ENCODE measurements at regions not wholly inside any gene's neighbourhood (a gene's known extent, or its start where the extent isn't known, plus 50 kb on each side); places are given as distances from the start of the nearest gene placed in this dataset.
A peak's percentile ranks its signal among the peaks of the same experiment; 100 is the strongest.
"Not testable (repeated sequence)": the region's sequence is repeated elsewhere in the genome, so short reads cannot be mapped to it uniquely, and the experiment has no call there.

GRCh38 chr3:56951366-56951765, 109.1 kb upstream of the SPATA12 start:
- DNase-seq (ENCODE audit: low read depth): no peak
- H3K4me3 ChIP-seq (ENCODE audit: low read depth, low read length): no peak overlapping the region
- no peak for TF ChIP-seq MYC (IDR thresholded peaks at IDR 0.05; ENCODE audit: low read depth, low read length)
- no peak for TF ChIP-seq CTCF (IDR thresholded peaks at IDR 0.05; ENCODE audit: low read depth, low read length)
- TF ChIP-seq POLR2A (IDR thresholded peaks at IDR 0.05; ENCODE audit: extremely low read depth, insufficient read length): no peak
- no peak for TF ChIP-seq MAX (IDR thresholded peaks at IDR 0.05; ENCODE audit: low read depth, low read length)

- not testable (repeated sequence) for DNase-seq (ENCODE audit: low read depth); H3K4me3 ChIP-seq (ENCODE audit: low read depth, low read length)
Measured at GRCh38 chr3:56945378-56945777, 115.1 kb upstream of the SPATA12 start.

- DNase-seq (ENCODE audit: low read depth): no peak
- no peak overlapping the region for H3K4me3 ChIP-seq (ENCODE audit: low read depth, low read length)
- TF ChIP-seq MYC (IDR thresholded peaks at IDR 0.05; ENCODE audit: low read depth, low read length) (no peak), POLR2A (IDR thresholded peaks at IDR 0.05; ENCODE audit: extremely low read depth, insufficient read length) (no peak), MAX (IDR thresholded peaks at IDR 0.05; ENCODE audit: low read depth, low read length) (no peak), CTCF (IDR thresholded peaks at IDR 0.05; ENCODE audit: low read depth, low read length) (no peak)
Measured at GRCh38 chr3:56942523-56942922, 117.9 kb upstream of the SPATA12 start.

GRCh38 chr3:56940976-56941375, 119.5 kb upstream of the SPATA12 start:
- TF ChIP-seq POLR2A (IDR thresholded peaks at IDR 0.05; ENCODE audit: extremely low read depth, insufficient read length): no peak
- TF ChIP-seq MAX (IDR thresholded peaks at IDR 0.05; ENCODE audit: low read depth, low read length): peak; percentile 35
- DNase-seq (ENCODE audit: low read depth): peak; percentile 42

GRCh38 chr3:56940321-56940720, 120.1 kb upstream of the SPATA12 start:
- TF ChIP-seq POLR2A (IDR thresholded peaks at IDR 0.05; ENCODE audit: extremely low read depth, insufficient read length): no peak
- TF ChIP-seq MAX (IDR thresholded peaks at IDR 0.05; ENCODE audit: low read depth, low read length): no peak
- no peak for TF ChIP-seq MYC (IDR thresholded peaks at IDR 0.05; ENCODE audit: low read depth, low read length)
- TF ChIP-seq CTCF (IDR thresholded peaks at IDR 0.05; ENCODE audit: low read depth, low read length): no peak
- H3K4me3 ChIP-seq (ENCODE audit: low read depth, low read length): no peak overlapping the region
- no peak for DNase-seq (ENCODE audit: low read depth)

More at GRCh38 chr3:56940976-56941375, 119.5 kb upstream of the SPATA12 start:
- no peak overlapping the region for H3K4me3 ChIP-seq (ENCODE audit: low read depth, low read length)

- DNase-seq (ENCODE audit: low read depth): no peak
- TF ChIP-seq MYC (IDR thresholded peaks at IDR 0.05; ENCODE audit: low read depth, low read length): no peak
- no peak for TF ChIP-seq MAX (IDR thresholded peaks at IDR 0.05; ENCODE audit: low read depth, low read length)
- TF ChIP-seq POLR2A (IDR thresholded peaks at IDR 0.05; ENCODE audit: extremely low read depth, insufficient read length): no peak
- no peak for TF ChIP-seq CTCF (IDR thresholded peaks at IDR 0.05; ENCODE audit: low read depth, low read length)
- H3K4me3 ChIP-seq (ENCODE audit: low read depth, low read length): no peak overlapping the region
Measured at GRCh38 chr3:56939834-56940233, 120.6 kb upstream of the SPATA12 start.

GRCh38 chr3:56938530-56938929, 121.9 kb upstream of the SPATA12 start:
- no peak for DNase-seq (ENCODE audit: low read depth)
- TF ChIP-seq POLR2A (IDR thresholded peaks at IDR 0.05; ENCODE audit: extremely low read depth, insufficient read length): no peak
- no peak for TF ChIP-seq MYC (IDR thresholded peaks at IDR 0.05; ENCODE audit: low read depth, low read length)
- TF ChIP-seq MAX (IDR thresholded peaks at IDR 0.05; ENCODE audit: low read depth, low read length): no peak
- no peak for TF ChIP-seq CTCF (IDR thresholded peaks at IDR 0.05; ENCODE audit: low read depth, low read length)
- no peak overlapping the region for H3K4me3 ChIP-seq (ENCODE audit: low read depth, low read length)

Measured in NB4 (cell line).